GM23338 (cell line): ENCODE measurements at regions not wholly inside any gene's neighbourhood (a gene's known extent, or its start where the extent isn't known, plus 50 kb on each side); places are given as distances from the start of the nearest gene placed in this dataset.

ENCODE experiments used
- ATAC-seq: fragments of 200-7000 bp; cut with Tn5 transposase; 3 replicates; pipeline ENCODE4 v1.9.1; 2020
- DNase-seq: peaks from one replicate; pipeline ENCODE4 v3.0.0-alpha.2; 2015; ENCODE audit warnings: low spot score
- H2AFZ ChIP-seq: fragments of 200-600 bp; sonication (generic); 2 replicates; pipeline ENCODE4 v1.8.0; 2016; ENCODE audit warnings: antibody characterized with exemption, mild to moderate bottlenecking, moderate library complexity
- H3F3A ChIP-seq: fragments of 200-600 bp; sonication (generic); replicated peaks from 2 replicates; pipeline ENCODE4 v1.8.0; 2017; ENCODE audit warnings: antibody characterized with exemption, mixed run types, low read depth
- H3K27ac ChIP-seq: fragments of 200-600 bp; sonication (generic); 2 replicates; pipeline ENCODE4 v1.6.1; 2016; ENCODE audit warnings: low read depth
- H3K27me3 ChIP-seq: fragments of 200-600 bp; sonication (generic); 2 replicates; pipeline ENCODE4 v1.8.0; 2016; ENCODE audit warnings: mild to moderate bottlenecking, mixed run types, moderate library complexity; ENCODE audit not compliant: insufficient read depth
- H3K36me3 ChIP-seq: fragments of 200-600 bp; sonication (generic); 2 replicates; pipeline ENCODE4 v1.8.0; 2016; ENCODE audit warnings: mild to moderate bottlenecking; ENCODE audit not compliant: insufficient read depth
- H3K4me1 ChIP-seq: fragments of 200-600 bp; sonication (generic); 2 replicates; pipeline ENCODE4 v1.8.0; 2016; ENCODE audit warnings: mild to moderate bottlenecking, moderate library complexity; ENCODE audit not compliant: insufficient read depth
- H3K4me2 ChIP-seq: fragments of 200-600 bp; sonication (generic); 2 replicates; pipeline ENCODE4 v1.7.1; 2017; ENCODE audit warnings: mixed run types
- H3K4me3 ChIP-seq: fragments of 200-600 bp; sonication (generic); 2 replicates; pipeline ENCODE4 v1.6.1; 2016; ENCODE audit warnings: mixed run types
- H3K79me2 ChIP-seq: fragments of 200-600 bp; sonication (generic); replicated peaks from 2 replicates; pipeline ENCODE4 v1.8.0; 2017; ENCODE audit warnings: mild to moderate bottlenecking; ENCODE audit not compliant: insufficient read depth
- H3K9me2 ChIP-seq: fragments of 200-600 bp; sonication (generic); 2 replicates; pipeline ENCODE4 v1.8.0; 2017; ENCODE audit not compliant: insufficient read depth
- H4K20me1 ChIP-seq: fragments of 200-600 bp; sonication (generic); replicated peaks from 2 replicates; pipeline ENCODE4 v1.8.0; 2017; ENCODE audit warnings: mild to moderate bottlenecking; ENCODE audit not compliant: insufficient read depth
- H3K27ac Mint-ChIP-seq: 2 replicates; pipeline ENCODE4 v1.8.0; 2020; ENCODE audit warnings: inconsistent platforms, mild to moderate bottlenecking, moderate library complexity, mixed read lengths
- H3K27me3 Mint-ChIP-seq: 3 replicates; pipeline ENCODE4 v1.8.0; 2022; ENCODE audit warnings: low read depth, mild to moderate bottlenecking, moderate library complexity, mixed read lengths, inconsistent platforms; ENCODE audit not compliant: insufficient read depth, poor library complexity
- H3K36me3 Mint-ChIP-seq: 3 replicates; pipeline ENCODE4 v1.8.0; 2021; ENCODE audit warnings: low read depth, mild to moderate bottlenecking, inconsistent platforms, moderate library complexity, mixed read lengths
- H3K4me1 Mint-ChIP-seq: 3 replicates; pipeline ENCODE4 v1.8.0; 2020; ENCODE audit warnings: mild to moderate bottlenecking, inconsistent platforms, mixed read lengths
- H3K4me3 Mint-ChIP-seq: 3 replicates; pipeline ENCODE4 v1.8.0; 2021; ENCODE audit warnings: moderate library complexity, mild to moderate bottlenecking, inconsistent platforms, mixed read lengths
- H3K9me3 Mint-ChIP-seq: 3 replicates; pipeline ENCODE4 v1.8.0; 2020; ENCODE audit warnings: moderate library complexity, mild to moderate bottlenecking, inconsistent platforms, mixed read lengths
- CREB1 ChIP-seq: fragments of 250-450 bp; sonication (Bioruptor Pico); IDR thresholded peaks from 2 replicates; pipeline ENCODE4 v1.5.0; 2020; ENCODE audit warnings: low read depth, mild to moderate bottlenecking, moderate library complexity
- ETS1 ChIP-seq: IDR thresholded peaks from 2 replicates; pipeline ENCODE4 v1.6.1; 2016; ENCODE audit warnings: antibody characterized with exemption
- EZH2 ChIP-seq: fragments of 200-600 bp; sonication (generic); IDR thresholded peaks from one replicate; pipeline ENCODE4 v1.8.0; 2017; ENCODE audit warnings: antibody characterized with exemption, mild to moderate bottlenecking, low read depth; ENCODE audit not compliant: unreplicated experiment
- JUNB ChIP-seq: IDR thresholded peaks from one replicate; pipeline ENCODE4 v1.6.1; 2016; ENCODE audit warnings: antibody characterized with exemption; ENCODE audit not compliant: unreplicated experiment
- NANOG ChIP-seq: IDR thresholded peaks from 2 replicates; pipeline ENCODE4 v1.6.1; 2016; ENCODE audit warnings: antibody characterized with exemption, borderline replicate concordance
- POLR2AphosphoS5 ChIP-seq: IDR thresholded peaks from 2 replicates; pipeline ENCODE4 v1.6.1; 2016; ENCODE audit warnings: antibody characterized with exemption, low read depth
- REST ChIP-seq: IDR thresholded peaks from one replicate; pipeline ENCODE4 v1.6.1; 2018; ENCODE audit warnings: antibody characterized with exemption; ENCODE audit not compliant: unreplicated experiment
- STAT1 ChIP-seq: IDR thresholded peaks from one replicate; pipeline ENCODE4 v1.6.1; 2016; ENCODE audit warnings: antibody characterized with exemption; ENCODE audit not compliant: unreplicated experiment
- ZNF331 ChIP-seq: fragments of 250-450 bp; sonication (Bioruptor Pico); IDR thresholded peaks from 2 replicates; pipeline ENCODE4 v1.5.0; 2020; ENCODE audit warnings: low read depth, mild to moderate bottlenecking, moderate library complexity
- ZNF462 ChIP-seq: fragments of 250-450 bp; sonication (Bioruptor Pico); IDR thresholded peaks from 2 replicates; pipeline ENCODE4 v1.5.0; 2020; ENCODE audit warnings: mild to moderate bottlenecking, moderate library complexity
- TF ChIP-seq, protein P1 (sequence below), 2 experiments: fragments of 200-600 bp in 1 of 2; sonication (generic) in 1 of 2; conservative IDR thresholded peaks; 2 replicates each; pipeline versions ENCODE4 v1.5.1 to v1.6.1; 2016 to 2017; ENCODE audit warnings: antibody characterized with exemption in 2 of 2, low read depth in 2 of 2, mild to moderate bottlenecking in 2 of 2, moderate library complexity in 1 of 2

- Histone ChIP-seq H3K4me3 (no peak overlapping the region), H3K9me2 (no peaks in the 10 kb centered on the region), H3K4me1 (no peaks in the 10 kb centered on the region), H3K36me3 (no peaks in the 10 kb centered on the region), H3F3A (no peaks in the 10 kb centered on the region), H3K79me2 (no peaks in the 10 kb centered on the region), H4K20me1 (no peaks in the 10 kb centered on the region), H3K27me3 (no peaks in the 10 kb centered on the region), H3K4me2 (no peak overlapping the region), H3K27ac (no peak overlapping the region), H2AFZ (no peak overlapping the region)
- ATAC-seq (no peak), DNase-seq (no peak)
- no peaks in the 10 kb centered on the region for H3K36me3 Mint-ChIP-seq
- H3K4me3 Mint-ChIP-seq, result no peak overlapping the region
- H3K27ac Mint-ChIP-seq, result no peak overlapping the region
- H3K27me3 Mint-ChIP-seq, result no peaks in the 10 kb centered on the region
- no peaks in the 10 kb centered on the region for H3K9me3 Mint-ChIP-seq
- peaks cover 5% of the 10 kb centered on the region; the same call in 1 of the 3 replicates for H3K4me1 Mint-ChIP-seq
- TF ChIP-seq CREB1 (CRISPR knock-in tag) (no peak), POLR2AphosphoS5 (no peak), EZH2 (no peak), NANOG (no peak), ETS1 (no peak), REST (no peak), ZNF331 (CRISPR knock-in tag) (no peak), JUNB (no peak), ZNF462 (CRISPR knock-in tag) (no peak), STAT1 (no peak)
- TF ChIP-seq, protein P1, sequence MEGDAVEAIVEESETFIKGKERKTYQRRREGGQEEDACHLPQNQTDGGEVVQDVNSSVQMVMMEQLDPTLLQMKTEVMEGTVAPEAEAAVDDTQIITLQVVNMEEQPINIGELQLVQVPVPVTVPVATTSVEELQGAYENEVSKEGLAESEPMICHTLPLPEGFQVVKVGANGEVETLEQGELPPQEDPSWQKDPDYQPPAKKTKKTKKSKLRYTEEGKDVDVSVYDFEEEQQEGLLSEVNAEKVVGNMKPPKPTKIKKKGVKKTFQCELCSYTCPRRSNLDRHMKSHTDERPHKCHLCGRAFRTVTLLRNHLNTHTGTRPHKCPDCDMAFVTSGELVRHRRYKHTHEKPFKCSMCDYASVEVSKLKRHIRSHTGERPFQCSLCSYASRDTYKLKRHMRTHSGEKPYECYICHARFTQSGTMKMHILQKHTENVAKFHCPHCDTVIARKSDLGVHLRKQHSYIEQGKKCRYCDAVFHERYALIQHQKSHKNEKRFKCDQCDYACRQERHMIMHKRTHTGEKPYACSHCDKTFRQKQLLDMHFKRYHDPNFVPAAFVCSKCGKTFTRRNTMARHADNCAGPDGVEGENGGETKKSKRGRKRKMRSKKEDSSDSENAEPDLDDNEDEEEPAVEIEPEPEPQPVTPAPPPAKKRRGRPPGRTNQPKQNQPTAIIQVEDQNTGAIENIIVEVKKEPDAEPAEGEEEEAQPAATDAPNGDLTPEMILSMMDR (conservative IDR thresholded peaks at IDR 0.05; ENCODE audit: low read depth in 2 of 2), result no peak
Observed at GRCh38 chr12:59115995-59116394, 195.7 kb upstream of the LRIG3 start.
